RWPE1 (cell line): ENCODE measurements at regions not wholly inside any gene's neighbourhood (a gene's known extent, or its start where the extent isn't known, plus 50 kb on each side); places are given as distances from the start of the nearest gene placed in this dataset.
"Not testable (repeated sequence)": the region's sequence is repeated elsewhere in the genome, so short reads cannot be mapped to it uniquely, and the experiment has no call there.

Experiments used
- CTCF ChIA-PET: fragments of 350-600 bp; sonication (Branson Sonifier 250); formaldehyde crosslinking; extraction: SDS; loops from one replicate; lab custom pipeline; 2021; lab: Yijun Ruan, JAX
- POLR2A ChIA-PET: fragments of 400-600 bp; formaldehyde crosslinking; extraction: SDS; loops from one replicate; lab custom pipeline; 2020; ENCODE audit warnings: antibody characterized with exemption; ENCODE audit not compliant: low non-redundant PET; lab: Yijun Ruan, JAX
- DNase-seq: peaks from one replicate; pipeline ENCODE4 v3.0.0; 2012; ENCODE audit warnings: low spot score
- H3K27ac ChIP-seq: fragments of 450-650 bp; 2 replicates; pipeline ENCODE4 v1.5.1; 2017
- CTCF ChIP-seq: fragments of 450-650 bp; conservative IDR thresholded peaks from 2 replicates; pipeline ENCODE4 v1.5.1; 2017; ENCODE audit warnings: low read depth, mild to moderate bottlenecking

DNA sequence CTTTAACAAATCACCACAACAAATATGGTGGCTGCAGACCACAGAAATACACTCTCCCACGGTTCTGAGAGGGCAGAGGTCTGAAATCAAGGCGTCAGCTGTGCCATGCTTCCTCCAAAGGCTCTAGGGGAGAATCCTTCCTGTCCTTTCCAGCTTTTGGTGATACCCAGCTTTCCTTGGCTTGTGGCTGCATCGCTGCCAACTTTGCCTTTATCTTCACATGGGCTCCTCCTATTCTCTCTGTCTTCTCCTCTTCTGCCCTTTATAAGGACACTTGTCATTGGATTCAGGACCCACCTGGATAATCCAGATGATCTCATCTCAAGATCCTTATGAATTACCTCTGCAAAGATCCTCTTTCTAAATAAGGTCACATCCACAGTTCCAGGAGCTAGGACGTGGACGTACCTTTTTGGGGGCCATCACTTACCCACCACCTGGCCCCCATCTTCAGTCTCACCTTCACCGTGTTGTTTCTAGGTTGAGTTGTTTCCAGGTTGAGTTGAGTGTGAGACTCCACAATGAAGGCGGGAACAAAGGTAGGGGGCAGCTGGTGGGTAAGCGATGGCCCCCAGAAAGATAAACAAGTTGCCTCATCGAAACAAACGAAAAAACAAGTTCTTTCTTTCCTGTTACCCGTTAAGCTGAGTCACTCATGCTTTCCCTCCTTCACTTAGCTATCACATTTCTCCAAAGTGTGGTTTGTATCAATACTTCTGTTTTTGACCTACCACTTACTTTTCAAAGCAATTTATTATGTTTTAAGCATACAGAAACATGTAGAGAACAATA, 68.9 kb upstream of the SLC22A16 start:
- no peak overlapping the region for H3K27ac ChIP-seq
- TF ChIP-seq CTCF, result no peak
- CTCF ChIA-PET, result no interaction called here
- DNase-seq, result no peak
- POLR2A ChIA-PET, result no interaction called here

- ChIA-PET CTCF (no interaction called here), POLR2A (no interaction called here)
- H3K27ac ChIP-seq, result no peak overlapping the region
- no peak for TF ChIP-seq CTCF
- DNase-seq, result no peak
Measured at GRCh38 chr6:110544472-110544871, 68.1 kb upstream of the SLC22A16 start.

GRCh38 chr6:110543106-110543505, 66.7 kb upstream of the SLC22A16 start:
- ChIA-PET POLR2A (no interaction called here), CTCF (interaction anchor here (0.6 kb wide), 1 partner anchor 464 kb away, joined by 3 read pairs; no protein-coding TSS in a partner anchor)
- DNase-seq, result peak; percentile 64
- H3K27ac ChIP-seq, result peak overlapping the region; percentile 46
- TF ChIP-seq CTCF, result no peak

DNA sequence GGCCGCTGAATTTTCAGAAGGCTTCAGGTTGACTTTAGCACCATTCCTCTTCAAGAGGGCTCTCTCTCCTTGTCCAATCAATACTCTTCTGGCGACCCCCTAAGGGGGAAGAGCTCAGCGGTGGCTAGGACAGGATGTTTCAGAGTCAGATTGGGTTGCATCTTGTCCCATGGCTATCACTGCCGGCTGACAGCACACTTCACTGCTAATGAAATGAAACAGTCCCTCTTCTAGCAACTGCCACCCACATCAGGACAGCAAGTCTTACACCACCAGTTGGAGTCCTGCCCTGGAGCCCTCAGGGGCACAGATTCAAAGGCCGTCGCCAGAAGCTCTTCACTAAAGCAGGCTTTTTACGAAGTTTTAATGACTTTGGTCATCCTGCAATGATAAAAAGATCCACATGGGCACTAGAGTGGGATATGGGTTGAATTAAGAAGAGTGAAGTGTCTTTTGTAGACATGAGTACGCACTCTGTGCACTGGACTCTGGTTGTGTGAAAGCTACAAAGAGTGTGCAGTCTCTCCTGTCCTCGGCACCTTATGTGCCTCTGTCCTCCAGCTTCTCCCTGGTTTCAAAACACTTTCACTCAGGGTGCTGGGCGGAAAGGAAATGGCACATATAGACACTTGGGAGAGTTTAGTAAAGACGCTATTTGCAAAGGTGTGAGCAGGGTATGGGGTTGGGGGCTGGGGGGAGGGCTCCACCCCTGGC, 66.1 kb upstream of the SLC22A16 start:
- POLR2A ChIA-PET, result no interaction called here
- peak overlapping the region; percentile 46 for H3K27ac ChIP-seq

DNA sequence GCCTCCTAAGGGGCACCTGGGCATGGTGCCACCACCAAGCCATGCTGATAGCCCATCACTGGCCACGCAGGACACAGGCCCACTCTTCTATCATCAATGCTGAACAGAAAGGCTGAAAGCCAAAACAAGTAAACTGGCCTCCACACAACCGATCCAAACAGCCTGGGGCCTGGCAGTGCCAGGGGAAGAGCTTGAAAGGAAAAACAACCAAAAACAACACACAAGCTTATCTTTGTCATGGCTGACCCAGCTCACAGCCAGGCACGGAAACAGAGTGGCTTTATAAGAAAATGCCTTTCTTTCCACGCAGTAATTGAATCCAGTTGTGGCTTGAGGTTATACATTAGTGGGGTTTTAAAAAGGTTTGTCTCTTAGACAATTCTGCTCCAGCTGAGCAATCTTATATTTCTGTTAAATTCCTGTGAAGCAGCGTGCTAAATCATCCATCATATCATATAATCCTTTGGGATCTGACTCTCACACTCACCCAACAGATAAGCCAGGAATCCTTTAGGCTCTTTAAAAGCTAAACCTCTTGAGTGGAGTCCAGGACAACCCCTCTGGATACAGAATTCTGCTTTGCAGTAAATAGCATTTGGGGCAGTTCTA, 65.4 kb upstream of the SLC22A16 start:
- H3K27ac ChIP-seq, result no peak overlapping the region
- TF ChIP-seq CTCF, result no peak
- no peak for DNase-seq
- POLR2A ChIA-PET, result no interaction called here
- CTCF ChIA-PET, result interaction anchor here (0.6 kb wide), 1 partner anchor 1127 kb away, joined by 3 read pairs; no protein-coding TSS in a partner anchor

More for the DNA sequence above, 66.1 kb upstream of the SLC22A16 start:
- no peak for TF ChIP-seq CTCF
- CTCF ChIA-PET, result interaction anchor here (0.6 kb wide), 2 partner anchors 465 to 1126 kb away, joined by 3 read pairs; no protein-coding TSS in a partner anchor
- no peak for DNase-seq

GRCh38 chr6:110539277-110540019, 63.0 kb upstream of the SLC22A16 start:
- CTCF ChIA-PET, result interaction anchor here (0.7 kb wide), 1 partner anchor 98 kb away, joined by 4 read pairs; no protein-coding TSS in a partner anchor
- DNase-seq, POLR2A ChIA-PET, H3K27ac ChIP-seq: not testable (repeated sequence)
